GM12878 (cell line): ENCODE measurements at regions not wholly inside any gene's neighbourhood (a gene's known extent, or its start where the extent isn't known, plus 50 kb on each side); places are given as distances from the start of the nearest gene placed in this dataset.

Experiments
- ATAC-seq: fragments of 200-7000 bp; cut with Tn5 transposase; 3 replicates; pipeline ENCODE4 v1.9.1; 2020; ENCODE audit warnings: mild to moderate bottlenecking, moderate library complexity
- BruUV-seq: library from RNA; stranded (reverse); fragments of 400-500 nt; replicated peaks from 2 replicates; lab custom pipeline; 2021; lab: Mats Ljungman, UMichigan
- CTCF ChIA-PET: fragments of 300-600 bp; sonication (Branson Sonifier 250); formaldehyde crosslinking; extraction: SDS; loops from one replicate; lab custom pipeline; 2021; ENCODE audit warnings: inconsistent platforms; lab: Yijun Ruan, JAX
- POLR2A ChIA-PET: fragments of 350-600 bp; formaldehyde crosslinking; extraction: SDS; loops from one replicate; lab custom pipeline; 2021; ENCODE audit warnings: inconsistent platforms; lab: Charles Lee
- RAD21 ChIA-PET: fragments of 300-600 bp; sonication (Branson Sonifier 250); formaldehyde crosslinking; loops from one replicate; lab custom pipeline; 2023; ENCODE audit warnings: antibody characterized with exemption; ENCODE audit not compliant: unreplicated experiment; lab: Charles Lee
- SMC1A ChIA-PET: fragments of 300-600 bp; sonication (Branson Sonifier 250); formaldehyde crosslinking; loops from one replicate; lab custom pipeline; 2023; ENCODE audit not compliant: unreplicated experiment, uncharacterized antibody; lab: Charles Lee
- DNase-seq: peaks from one replicate; pipeline ENCODE4 v3.0.0-alpha.2; 2011; ENCODE audit warnings: low read depth, low spot score
- FAIRE-seq: peaks from 3 replicates; lab custom pipeline; 2011; peaks lifted over from hg19 to GRCh38; lab: Jason Lieb, UNC
- H2AFZ ChIP-seq: 2 replicates; pipeline ENCODE4 v1.6.0; 2011; ENCODE audit warnings: low read depth, low read length, control low read depth; ENCODE audit not compliant: control insufficient read depth
- H3K27ac ChIP-seq: 2 replicates; pipeline ENCODE4 v1.5.1; 2011; ENCODE audit warnings: control low read depth; ENCODE audit not compliant: control insufficient read depth, insufficient read depth
- H3K27me3 ChIP-seq, 2 experiments: replicated peaks in 1 of 2; 2 replicates each; pipeline versions ENCODE4 v1.6.0 to v1.6.1; 2011; ENCODE audit warnings: low read length in 1 of 2; ENCODE audit not compliant: control insufficient read depth in 2 of 2, insufficient read depth in 2 of 2
- H3K36me3 ChIP-seq, 2 experiments: 2 replicates each; pipeline ENCODE4 v1.5.1; 2011; ENCODE audit warnings: low read length in 1 of 2; ENCODE audit not compliant: control insufficient read depth in 2 of 2, insufficient read depth in 2 of 2
- H3K4me1 ChIP-seq: 2 replicates; pipeline ENCODE4 v1.6.1; 2011; ENCODE audit warnings: mild to moderate bottlenecking, low read length, moderate library complexity, mixed read lengths; ENCODE audit not compliant: control insufficient read depth, insufficient read depth
- H3K4me2 ChIP-seq: 2 replicates; pipeline ENCODE4 v1.6.0; 2011; ENCODE audit warnings: control low read depth; ENCODE audit not compliant: control insufficient read depth, insufficient read depth
- H3K4me3 ChIP-seq: fragments of 200-600 bp; sonication (generic); 2 replicates; pipeline ENCODE4 v1.5.1; 2016
- H3K79me2 ChIP-seq: 2 replicates; pipeline ENCODE4 v1.6.0; 2011; ENCODE audit warnings: low read length; ENCODE audit not compliant: control insufficient read depth, insufficient read depth
- H3K9ac ChIP-seq: 2 replicates; pipeline ENCODE4 v1.8.0; 2011; ENCODE audit warnings: low read length, control low read depth, mixed read lengths; ENCODE audit not compliant: control insufficient read depth, insufficient read depth
- H3K9me3 ChIP-seq: replicated peaks from 3 replicates; pipeline ENCODE4 v1.5.1; 2011; ENCODE audit warnings: mild to moderate bottlenecking, low read length; ENCODE audit not compliant: control insufficient read depth, insufficient read depth
- H4K20me1 ChIP-seq: 2 replicates; pipeline ENCODE4 v1.6.0; 2011; ENCODE audit not compliant: control insufficient read depth, insufficient read depth
- CHD4 ChIP-seq: fragments of 200-600 bp; sonication (generic); IDR thresholded peaks from 2 replicates; pipeline ENCODE4 v1.6.1; 2016; ENCODE audit warnings: mild to moderate bottlenecking
- FOS ChIP-seq: IDR thresholded peaks from 3 replicates; pipeline ENCODE4 v1.6.1; 2011; ENCODE audit warnings: borderline replicate concordance; ENCODE audit not compliant: insufficient read length; ENCODE audit errors: extremely low read depth
- JUNB ChIP-seq: IDR thresholded peaks from 2 replicates; pipeline ENCODE4 v1.6.1; 2016; ENCODE audit warnings: antibody characterized with exemption, mild to moderate bottlenecking
- MXI1 ChIP-seq: fragments of 150-350 bp; IDR thresholded peaks from 2 replicates; pipeline ENCODE4 v1.6.1; 2011; ENCODE audit warnings: low read depth, mild to moderate bottlenecking, inconsistent platforms, low read length, improper control_type of control experiment
- NFYB ChIP-seq: IDR thresholded peaks from 2 replicates; pipeline ENCODE4 v1.6.1; 2011; ENCODE audit warnings: low read depth, mild to moderate bottlenecking, low read length, improper control_type of control experiment, moderate library complexity; ENCODE audit not compliant: insufficient read depth
- PAX5 ChIP-seq: IDR thresholded peaks from 2 replicates; pipeline ENCODE4 v1.6.1; 2011; ENCODE audit warnings: low read depth, low read length, borderline replicate concordance
- POLR2A ChIP-seq: IDR thresholded peaks from 2 replicates; pipeline ENCODE4 v1.6.1; 2011; ENCODE audit warnings: low read depth, mild to moderate bottlenecking, low read length
- SMAD1 ChIP-seq: fragments of 450-650 bp; IDR thresholded peaks from 2 replicates; pipeline ENCODE4 v1.6.1; 2018; ENCODE audit warnings: mild to moderate bottlenecking, low read depth; ENCODE audit not compliant: partially characterized antibody
- SREBF1 ChIP-seq: IDR thresholded peaks from 2 replicates; pipeline ENCODE4 v1.6.1; 2012; ENCODE audit warnings: mild to moderate bottlenecking, low read length
- SREBF2 ChIP-seq: IDR thresholded peaks from 2 replicates; pipeline ENCODE4 v1.6.1; 2012; ENCODE audit warnings: mild to moderate bottlenecking, low read length
- SRF ChIP-seq, 2 experiments: IDR thresholded peaks; 2 replicates each; pipeline ENCODE4 v1.6.1; 2011; ENCODE audit warnings: low read depth in 2 of 2, low read length in 2 of 2, mild to moderate bottlenecking in 1 of 2, moderate library complexity in 1 of 2
- WRNIP1 ChIP-seq: IDR thresholded peaks from 2 replicates; pipeline ENCODE4 v1.6.1; 2011; ENCODE audit warnings: low read depth, low read length, improper control_type of control experiment, borderline replicate concordance
- WGBS: methylation state at CpG from one replicate; pipeline ENCODE4 v1.1.6; 2016; ENCODE audit warnings: low lambda C conversion rate; ENCODE audit not compliant: insufficient replicate concordance, insufficient coverage; ENCODE audit errors: missing lambda C conversion rate; 5-methylcytosine and 5-hydroxymethylcytosine counted together
- in situ Hi-C: fragments of 300-500 bp; cut with MboI; formaldehyde crosslinking; loops from 9 replicates; pipeline ENCODE4 v1.14.3; 2018; ENCODE audit warnings: mixed read lengths
- intact Hi-C: fragments of 100-400 bp; cut with micrococcal nuclease; formaldehyde crosslinking; loops from one replicate; pipeline ENCODE4 v1.14.2; 2022; ENCODE audit not compliant: unreplicated experiment

DNA sequence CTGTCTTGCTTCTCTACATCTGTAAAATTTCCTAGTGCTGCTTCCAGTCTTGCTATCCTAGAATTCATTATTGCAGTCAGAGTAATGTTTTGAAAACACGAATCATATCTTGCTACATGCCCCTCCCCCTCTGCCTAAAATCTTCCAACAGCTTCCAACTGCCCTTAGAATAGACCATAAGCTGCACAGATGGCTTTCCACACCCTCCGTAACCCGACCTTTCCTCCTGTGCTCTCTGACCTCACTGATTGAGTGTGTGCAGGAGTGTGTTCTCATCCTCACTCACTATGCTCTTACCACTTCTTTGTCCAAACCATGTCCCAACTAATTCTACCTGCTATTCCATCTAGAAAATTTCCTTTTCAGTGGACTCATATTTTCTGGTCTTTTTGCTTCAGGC is 121.2 kb upstream of the ANKRD1 start:
- H3K9ac ChIP-seq: no peak overlapping the region
- no peak overlapping the region for H3K4me2 ChIP-seq
- FAIRE-seq: no peak
- H3K27ac ChIP-seq: no peak overlapping the region
- RAD21 ChIA-PET: interaction anchor here (1.5 to 3.4 kb wide), 2 partner anchors 11 to 209 kb away, joined by 3 to 20 read pairs; no protein-coding TSS in a partner anchor
- in situ Hi-C loops (no loop called here), intact Hi-C loops (no loop called here)
- no peak for TF ChIP-seq PAX5
- no peak for TF ChIP-seq SREBF1
- TF ChIP-seq SMAD1: no peak
- no peak for TF ChIP-seq JUNB
- no peak for TF ChIP-seq NFYB
- no peak for TF ChIP-seq POLR2A
- TF ChIP-seq WRNIP1: no peak
- no peak for TF ChIP-seq CHD4
- TF ChIP-seq FOS: no peak
- no peak for TF ChIP-seq MXI1
- no peak for TF ChIP-seq SREBF2
- TF ChIP-seq SRF (IDR thresholded peaks at IDR 0.05; ENCODE audit: low read depth in 2 of 2, low read length in 2 of 2): no peak
- SMC1A ChIA-PET: interaction anchor here (1.0 to 4.5 kb wide), 6 partner anchors 21 to 209 kb away, joined by 3 to 43 read pairs (median 4); no protein-coding TSS in a partner anchor
- H3K9me3 ChIP-seq: no peaks in the 10 kb centered on the region
- H3K4me3 ChIP-seq: no peak overlapping the region
- H3K36me3 ChIP-seq: no peaks in the 10 kb centered on the region
- H3K4me1 ChIP-seq: no peaks in the 10 kb centered on the region
- POLR2A ChIA-PET: no interaction called here
- H3K27me3 ChIP-seq: no peaks in the 10 kb centered on the region
- H4K20me1 ChIP-seq: no peaks in the 10 kb centered on the region
- no TSS peak for BruUV-seq
- WGBS: 41% methylated on average over 3 of the region's 3 CpGs
- no peak for DNase-seq
- no peak for ATAC-seq
- no peaks in the 10 kb centered on the region for H3K79me2 ChIP-seq
- CTCF ChIA-PET: interaction anchor here (3.7 to 4.9 kb wide), 2 partner anchors 130 to 210 kb away, joined by 14 to 41 read pairs; no protein-coding TSS in a partner anchor
- H2AFZ ChIP-seq: no peak overlapping the region
